ENCODE measurements at regions not wholly inside any gene's neighbourhood (a gene's known extent, or its start where the extent isn't known, plus 50 kb on each side); places are given as distances from the start of the nearest gene placed in this dataset.

- TF ChIP-seq GABPA (IDR thresholded peaks at IDR 0.05; ENCODE audit: low read depth) = no peak
- TF ChIP-seq CTCF (IDR thresholded peaks at IDR 0.05; ENCODE audit: insufficient read depth, low read length) = no peak
- no peak for TF ChIP-seq REST (IDR thresholded peaks at IDR 0.05; ENCODE audit: insufficient replicate concordance, low read depth)
These were observed 115.1 kb upstream of the PELI1 start for GRCh38 chr2:64259312-64259711.
